Vagina (tissue), 2 donors: ENCODE measurements at regions not wholly inside any gene's neighbourhood (a gene's known extent, or its start where the extent isn't known, plus 50 kb on each side); places are given as distances from the start of the nearest gene placed in this dataset.

Experiments used
- DNase-seq, 2 donors: peaks; one replicate each; pipeline ENCODE4 v3.0.0-alpha.2; 2017; ENCODE audit errors: extremely low spot score in 2 of 2
- H3K27ac ChIP-seq: fragments of 200-600 bp; sonication (generic); one replicate; pipeline ENCODE4 v1.5.1; 2019
- H3K27me3 ChIP-seq: fragments of 200-600 bp; sonication (generic); one replicate; pipeline ENCODE4 v1.5.1; 2019
- H3K36me3 ChIP-seq, 2 donors: fragments of 200-600 bp; sonication (generic); one replicate each; pipeline ENCODE4 v1.5.1; 2017 to 2019
- H3K4me1 ChIP-seq: fragments of 200-600 bp; sonication (generic); one replicate; pipeline ENCODE4 v1.5.1; 2019
- H3K4me3 ChIP-seq, 2 donors: fragments of 200-600 bp; sonication (generic); 1 replicate in 1 of 2; 2 replicates in 1 of 2; pipeline ENCODE4 v1.5.1; 2016 to 2019
- H3K9me3 ChIP-seq: fragments of 200-600 bp; sonication (generic); one replicate; pipeline ENCODE4 v1.5.1; 2019
- POLR2A ChIP-seq, 2 donors: fragments of 450-650 bp; IDR thresholded peaks; one replicate each; pipeline ENCODE4 v1.6.1; 2017; ENCODE audit warnings: antibody characterized with exemption in 2 of 2, mild to moderate bottlenecking in 2 of 2, moderate library complexity in 2 of 2
- POLR2AphosphoS5 ChIP-seq, 2 donors: sonication (generic); formaldehyde crosslinking; IDR thresholded peaks; one replicate each; pipeline ENCODE4 v1.9.0; 2017; ENCODE audit warnings: antibody characterized with exemption in 2 of 2, mild to moderate bottlenecking in 2 of 2, low read depth in 1 of 2; ENCODE audit not compliant: insufficient read depth in 1 of 2
- intact Hi-C: fragments of 100-400 bp; cut with DNase I; formaldehyde crosslinking; loops from one replicate; pipeline ENCODE4 v1.15.1; 2023
- TF ChIP-seq, protein P1 (sequence below), 3 experiments: fragments of 450-650 bp in 2 of 3; fragments of 200-600 bp in 1 of 3; sonication (generic) in 1 of 3; IDR thresholded peaks; one replicate each; pipeline ENCODE4 v1.5.1; 2017 to 2019; ENCODE audit warnings: antibody characterized with exemption in 3 of 3, mild to moderate bottlenecking in 2 of 3, moderate library complexity in 2 of 3

GRCh38 chr20:61072398-61072797 lies 179.7 kb upstream of the CDH4 start:
- intact Hi-C loops: no loop called here

GRCh38 chr20:61073376-61073775 lies 178.7 kb upstream of the CDH4 start:
- Histone ChIP-seq H3K27me3 (no peaks in the 10 kb centered on the region), H3K27ac (no peak overlapping the region), H3K4me3 (no peak overlapping the region), H3K4me1 (no peaks in the 10 kb centered on the region), H3K9me3 (no peaks in the 10 kb centered on the region), H3K36me3 (no peaks in the 10 kb centered on the region)
- no peak for TF ChIP-seq POLR2A (IDR thresholded peaks at IDR 0.05)
- TF ChIP-seq POLR2AphosphoS5 (IDR thresholded peaks at IDR 0.05; ENCODE audit: insufficient read depth in 1 of 2, low read depth in 1 of 2): no peak
- no peak for DNase-seq
- intact Hi-C loops: no loop called here

More at GRCh38 chr20:61072398-61072797, 179.7 kb upstream of the CDH4 start:
- no peaks in the 10 kb centered on the region for H3K27me3 ChIP-seq
- TF ChIP-seq POLR2AphosphoS5 (IDR thresholded peaks at IDR 0.05; ENCODE audit: insufficient read depth in 1 of 2, low read depth in 1 of 2) (no peak), POLR2A (IDR thresholded peaks at IDR 0.05) (no peak)
- TF ChIP-seq, protein P1, sequence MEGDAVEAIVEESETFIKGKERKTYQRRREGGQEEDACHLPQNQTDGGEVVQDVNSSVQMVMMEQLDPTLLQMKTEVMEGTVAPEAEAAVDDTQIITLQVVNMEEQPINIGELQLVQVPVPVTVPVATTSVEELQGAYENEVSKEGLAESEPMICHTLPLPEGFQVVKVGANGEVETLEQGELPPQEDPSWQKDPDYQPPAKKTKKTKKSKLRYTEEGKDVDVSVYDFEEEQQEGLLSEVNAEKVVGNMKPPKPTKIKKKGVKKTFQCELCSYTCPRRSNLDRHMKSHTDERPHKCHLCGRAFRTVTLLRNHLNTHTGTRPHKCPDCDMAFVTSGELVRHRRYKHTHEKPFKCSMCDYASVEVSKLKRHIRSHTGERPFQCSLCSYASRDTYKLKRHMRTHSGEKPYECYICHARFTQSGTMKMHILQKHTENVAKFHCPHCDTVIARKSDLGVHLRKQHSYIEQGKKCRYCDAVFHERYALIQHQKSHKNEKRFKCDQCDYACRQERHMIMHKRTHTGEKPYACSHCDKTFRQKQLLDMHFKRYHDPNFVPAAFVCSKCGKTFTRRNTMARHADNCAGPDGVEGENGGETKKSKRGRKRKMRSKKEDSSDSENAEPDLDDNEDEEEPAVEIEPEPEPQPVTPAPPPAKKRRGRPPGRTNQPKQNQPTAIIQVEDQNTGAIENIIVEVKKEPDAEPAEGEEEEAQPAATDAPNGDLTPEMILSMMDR (IDR thresholded peaks at IDR 0.05): no peak
- H3K27ac ChIP-seq: no peak overlapping the region
- DNase-seq: no peak
- no peaks in the 10 kb centered on the region for H3K36me3 ChIP-seq
- no peaks in the 10 kb centered on the region for H3K4me1 ChIP-seq
- no peak overlapping the region for H3K4me3 ChIP-seq
- no peaks in the 10 kb centered on the region for H3K9me3 ChIP-seq

- DNase-seq: no peak
- intact Hi-C loops: no loop called here
- no peak overlapping the region for H3K27ac ChIP-seq
- H3K4me3 ChIP-seq: no peak overlapping the region
- H3K36me3 ChIP-seq: no peaks in the 10 kb centered on the region
- H3K9me3 ChIP-seq: no peaks in the 10 kb centered on the region
- H3K27me3 ChIP-seq: no peaks in the 10 kb centered on the region
- TF ChIP-seq POLR2AphosphoS5 (IDR thresholded peaks at IDR 0.05; ENCODE audit: insufficient read depth in 1 of 2, low read depth in 1 of 2) (no peak), POLR2A (IDR thresholded peaks at IDR 0.05) (no peak)
- TF ChIP-seq, protein P1 (IDR thresholded peaks at IDR 0.05): no peak
- no peaks in the 10 kb centered on the region for H3K4me1 ChIP-seq
Observed at GRCh38 chr20:61082720-61083119, 169.3 kb upstream of the CDH4 start.

DNA sequence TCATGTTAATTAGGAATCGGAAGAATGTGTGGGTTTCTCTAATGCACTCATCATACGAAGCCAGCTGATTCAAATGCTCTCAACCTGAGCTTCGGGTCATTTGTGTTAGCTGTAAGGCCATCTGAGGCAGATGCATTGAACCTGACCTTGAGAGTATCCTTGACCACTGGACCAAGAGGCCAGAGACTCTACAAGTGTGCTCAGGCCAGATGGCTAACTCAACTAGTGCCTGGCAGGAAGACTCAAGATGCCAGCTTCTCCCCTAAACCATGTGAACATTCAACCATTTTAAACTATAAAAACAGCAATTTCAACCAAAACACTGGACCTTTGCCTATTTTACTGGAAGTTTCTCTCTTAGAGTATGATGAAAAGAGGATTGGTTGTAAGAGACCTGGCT lies 168.6 kb upstream of the CDH4 start:
- Histone ChIP-seq H3K4me1 (no peaks in the 10 kb centered on the region), H3K36me3 (no peaks in the 10 kb centered on the region), H3K27ac (no peak overlapping the region), H3K4me3 (no peak overlapping the region), H3K9me3 (no peaks in the 10 kb centered on the region), H3K27me3 (no peaks in the 10 kb centered on the region)
- TF ChIP-seq, protein P1 (IDR thresholded peaks at IDR 0.05): no peak
- no peak for TF ChIP-seq POLR2A (IDR thresholded peaks at IDR 0.05)
- no peak for TF ChIP-seq POLR2AphosphoS5 (IDR thresholded peaks at IDR 0.05; ENCODE audit: insufficient read depth in 1 of 2, low read depth in 1 of 2)
- DNase-seq: no peak
- intact Hi-C loops: no loop called here

GRCh38 chr20:61086031-61086430 lies 166.0 kb upstream of the CDH4 start:
- H3K36me3 ChIP-seq: no peaks in the 10 kb centered on the region
- no peaks in the 10 kb centered on the region for H3K27me3 ChIP-seq
- intact Hi-C loops: no loop called here
- TF ChIP-seq POLR2AphosphoS5 (IDR thresholded peaks at IDR 0.05; ENCODE audit: insufficient read depth in 1 of 2, low read depth in 1 of 2) (no peak), POLR2A (IDR thresholded peaks at IDR 0.05) (no peak)
- TF ChIP-seq, protein P1 (IDR thresholded peaks at IDR 0.05): no peak
- no peaks in the 10 kb centered on the region for H3K4me1 ChIP-seq
- H3K27ac ChIP-seq: no peak overlapping the region
- no peak overlapping the region for H3K4me3 ChIP-seq
- DNase-seq: no peak
- no peaks in the 10 kb centered on the region for H3K9me3 ChIP-seq
